ENCODE measurements at regions not wholly inside any gene's neighbourhood (a gene's known extent, or its start where the extent isn't known, plus 50 kb on each side); places are given as distances from the start of the nearest gene placed in this dataset.
"Not testable (repeated sequence)": the region's sequence is repeated elsewhere in the genome, so short reads cannot be mapped to it uniquely, and the experiment has no call there.

- DNase-seq (ENCODE audit: low read depth in 3 of 3): no peak
Observed at GRCh38 chr22:48416396-48417224, 1411.1 kb downstream of the BRD1 start.

GRCh38 chr22:48415520-48415919 lies 1412.2 kb downstream of the BRD1 start:
- DNase-seq (ENCODE audit: low read depth in 3 of 3): no peak

DNA sequence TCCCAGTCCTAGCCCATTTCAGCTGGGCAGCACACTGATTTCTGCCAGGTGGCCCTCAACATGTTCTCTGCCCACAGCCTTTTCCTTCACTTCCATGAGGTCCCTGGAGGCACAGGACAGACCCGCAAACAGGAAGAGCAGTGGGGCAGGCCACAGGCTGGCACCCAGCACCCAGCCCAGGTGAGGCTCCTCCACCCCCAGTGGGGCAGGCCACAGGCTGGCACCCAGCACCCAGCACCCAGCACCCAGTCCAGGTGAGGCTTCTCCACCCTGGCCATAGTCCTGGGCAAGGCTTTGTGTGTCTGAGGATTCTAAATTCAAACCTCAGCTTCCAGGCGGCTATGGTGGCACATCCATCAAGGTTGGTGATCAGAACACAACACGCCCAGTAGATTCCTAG lies 1413.0 kb downstream of the BRD1 start:
- DNase-seq (ENCODE audit: low read depth in 3 of 3): no peak

DNA sequence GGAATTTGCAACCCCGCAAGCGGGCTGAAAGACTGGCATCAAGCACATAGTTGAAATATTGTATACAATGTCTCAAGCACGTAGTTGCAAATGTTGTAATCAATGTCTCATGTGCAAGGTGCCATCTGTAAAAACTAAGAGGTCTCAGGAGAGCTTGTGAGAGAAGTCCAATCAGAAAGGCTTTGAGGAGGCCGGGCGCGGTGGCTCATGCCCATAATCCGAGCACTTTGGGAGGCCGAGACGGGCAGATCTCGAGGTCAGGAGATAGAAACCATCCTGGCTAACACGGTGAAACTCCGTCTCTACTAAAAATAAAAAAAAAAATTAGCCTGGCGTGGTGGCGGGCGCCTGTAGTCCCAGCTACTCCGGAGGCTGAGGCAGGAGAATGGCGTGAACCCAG lies 1414.7 kb downstream of the BRD1 start:
- not testable (repeated sequence) for DNase-seq (ENCODE audit: low read depth in 3 of 3)

GRCh38 chr22:48410536-48410935 lies 1417.1 kb downstream of the BRD1 start:
- no peak for DNase-seq (ENCODE audit: low read depth in 3 of 3)

GRCh38 chr22:48407256-48407955 lies 1420.3 kb downstream of the BRD1 start:
- no peak for DNase-seq (ENCODE audit: low read depth in 3 of 3)

- no peak for DNase-seq (ENCODE audit: low read depth in 3 of 3)
Observed at GRCh38 chr22:48406161-48406560, 1421.5 kb downstream of the BRD1 start.

DNA sequence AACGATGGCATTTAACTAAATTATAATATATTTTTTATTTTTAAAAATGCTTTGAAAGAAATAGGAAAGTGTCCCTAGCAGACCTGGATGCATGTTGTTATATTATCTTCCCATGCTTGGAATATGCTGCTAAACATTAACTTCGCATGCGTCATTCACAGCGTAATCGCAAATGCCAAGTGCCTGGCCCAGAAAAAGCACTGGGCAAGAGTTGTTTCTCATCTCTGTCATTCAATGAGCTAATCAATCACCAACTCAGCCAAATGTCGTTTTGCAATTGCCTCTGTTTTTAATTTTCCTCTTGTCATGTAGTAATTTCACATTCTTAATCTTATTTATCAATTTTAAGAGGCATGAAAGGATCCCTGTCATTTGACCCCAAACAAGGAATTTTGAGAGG lies 1421.9 kb downstream of the BRD1 start:
- no peak for DNase-seq (ENCODE audit: low read depth in 3 of 3)

DNA sequence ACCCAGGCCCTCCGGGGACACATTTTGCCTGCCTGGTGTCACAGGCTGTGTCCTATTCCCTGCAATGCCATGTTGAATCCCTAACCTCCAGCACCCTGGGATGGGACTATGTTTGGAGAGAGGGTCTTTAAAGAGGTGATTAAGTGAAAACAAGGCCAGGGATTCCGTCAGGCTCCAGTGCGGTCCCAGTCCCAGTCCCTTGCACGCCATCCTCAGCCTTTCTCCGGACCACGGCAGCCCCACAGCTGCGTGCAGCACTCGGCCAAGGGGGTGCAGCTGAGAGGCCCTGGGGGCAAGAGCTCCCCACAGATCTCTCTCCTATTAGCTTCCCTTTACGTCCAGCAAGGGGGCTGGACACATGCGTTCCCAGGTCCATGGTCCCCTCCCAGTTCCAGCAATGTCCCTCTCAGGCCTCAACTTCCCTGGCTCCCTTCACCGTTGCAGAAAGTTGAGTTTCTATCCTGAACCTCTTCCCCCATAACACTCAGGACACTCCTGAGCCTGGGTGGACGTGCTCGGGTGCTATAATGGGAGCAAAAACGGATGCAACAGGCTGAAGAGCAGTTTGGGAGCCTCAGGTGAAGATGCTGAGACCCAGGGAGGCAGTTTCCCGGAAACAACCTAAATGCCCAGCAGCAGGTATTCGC lies 1422.7 kb downstream of the BRD1 start:
- no peak for DNase-seq (ENCODE audit: low read depth in 3 of 3)

- DNase-seq (ENCODE audit: low read depth in 3 of 3): no peak
Observed at GRCh38 chr22:48403521-48404403, 1423.9 kb downstream of the BRD1 start.

DNA sequence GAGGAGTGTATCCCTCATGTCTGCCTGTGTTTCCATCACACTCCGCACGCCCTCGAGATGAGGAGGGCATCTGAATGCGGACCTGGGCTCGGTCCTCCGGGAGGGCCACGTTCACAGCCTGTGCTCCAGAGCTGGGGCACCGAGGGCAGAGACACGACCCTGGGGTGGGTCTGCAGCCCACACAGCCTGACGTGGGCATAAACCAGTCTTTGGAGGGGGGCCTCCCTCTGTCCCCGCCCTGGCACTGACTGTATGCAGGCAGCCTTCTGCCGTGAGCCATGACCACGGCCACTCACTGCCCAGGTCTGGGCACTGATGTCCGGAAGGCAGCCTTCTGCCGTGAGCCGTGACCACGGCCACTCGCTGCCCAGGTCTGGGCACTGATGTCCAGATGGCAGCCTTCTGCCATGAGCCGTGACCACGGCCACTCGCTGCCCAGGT lies 1425.1 kb downstream of the BRD1 start:
- no peak for DNase-seq (ENCODE audit: low read depth in 3 of 3)

GRCh38 chr22:48401523-48401922 lies 1426.2 kb downstream of the BRD1 start:
- DNase-seq (ENCODE audit: low read depth in 3 of 3): not testable (repeated sequence)

DNA sequence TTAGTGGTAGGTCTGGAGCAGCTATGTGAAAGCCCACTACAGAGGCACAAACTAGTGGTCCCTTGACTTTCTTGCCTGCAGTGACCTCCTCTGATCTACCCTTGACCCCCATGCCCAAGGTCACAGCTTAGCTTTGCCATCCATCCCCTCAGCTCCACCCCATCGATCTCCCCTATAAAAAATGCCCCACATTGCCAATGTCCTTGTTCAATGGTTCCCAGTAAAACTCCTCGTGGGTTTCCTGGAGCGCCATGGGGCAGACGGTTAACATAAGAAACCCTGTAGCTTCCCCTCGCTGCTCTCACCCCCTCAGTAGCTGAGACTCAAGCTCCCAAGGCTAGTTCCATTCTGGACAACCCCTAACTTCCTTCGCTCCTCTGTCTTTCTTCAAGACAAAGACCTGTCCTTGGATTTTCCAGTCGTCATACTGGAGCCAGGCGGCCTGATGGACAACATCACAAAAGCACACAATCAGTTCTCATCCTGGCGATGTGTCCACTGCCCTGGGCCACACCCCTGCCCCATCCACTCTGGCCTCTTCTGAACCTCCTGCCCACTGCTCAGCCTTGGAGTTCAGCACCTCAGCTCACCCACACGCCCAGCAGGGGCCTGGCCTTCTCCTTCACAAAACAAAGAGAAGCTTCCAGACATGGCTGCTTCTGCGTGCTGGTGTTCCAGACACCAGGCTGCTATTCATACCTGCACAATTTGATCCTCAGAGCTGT lies 1429.3 kb downstream of the BRD1 start:
- no peak for DNase-seq (ENCODE audit: low read depth in 3 of 3)

DNA sequence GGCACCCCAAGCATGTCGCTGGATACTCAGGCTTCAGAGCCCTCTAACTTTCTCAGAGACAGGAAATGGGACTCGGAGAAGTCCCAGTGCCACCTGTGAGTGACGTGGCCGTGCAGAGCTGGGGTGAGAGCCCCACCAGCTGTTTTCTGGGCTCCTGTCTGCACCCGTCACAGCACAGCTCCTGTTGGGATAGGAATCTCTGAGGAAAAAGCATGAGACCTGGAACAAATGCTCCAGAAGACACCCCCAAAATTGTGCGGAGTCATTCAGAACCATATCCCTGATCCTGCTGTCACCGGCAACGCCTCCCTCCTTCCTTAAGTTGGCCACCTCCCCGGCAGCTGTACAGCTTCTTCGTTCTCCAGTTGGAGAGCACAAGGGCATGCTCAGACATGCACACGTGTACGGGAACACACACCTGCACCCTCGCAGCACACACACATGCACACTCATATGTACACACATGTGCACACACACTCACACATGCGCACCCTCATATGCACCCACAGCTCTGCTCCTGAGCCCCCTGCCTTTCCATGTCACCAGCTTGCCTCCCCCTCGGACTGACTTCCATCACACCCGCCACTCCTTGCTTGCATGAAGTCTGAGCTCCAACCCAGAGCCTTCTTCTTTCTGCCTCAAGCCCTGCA lies 1430.0 kb downstream of the BRD1 start:
- DNase-seq (ENCODE audit: low read depth in 3 of 3): no peak

GRCh38 chr22:48396785-48397530 lies 1430.7 kb downstream of the BRD1 start:
- no peak for DNase-seq (ENCODE audit: low read depth in 3 of 3)

GRCh38 chr22:48396091-48396784 lies 1431.4 kb downstream of the BRD1 start:
- DNase-seq (ENCODE audit: low read depth in 3 of 3): no peak

GRCh38 chr22:48395201-48395600 lies 1432.5 kb downstream of the BRD1 start:
- no peak for DNase-seq (ENCODE audit: low read depth in 3 of 3)

- DNase-seq (ENCODE audit: low read depth in 3 of 3): no peak
Observed at GRCh38 chr22:48394787-48395186, 1432.9 kb downstream of the BRD1 start.

DNA sequence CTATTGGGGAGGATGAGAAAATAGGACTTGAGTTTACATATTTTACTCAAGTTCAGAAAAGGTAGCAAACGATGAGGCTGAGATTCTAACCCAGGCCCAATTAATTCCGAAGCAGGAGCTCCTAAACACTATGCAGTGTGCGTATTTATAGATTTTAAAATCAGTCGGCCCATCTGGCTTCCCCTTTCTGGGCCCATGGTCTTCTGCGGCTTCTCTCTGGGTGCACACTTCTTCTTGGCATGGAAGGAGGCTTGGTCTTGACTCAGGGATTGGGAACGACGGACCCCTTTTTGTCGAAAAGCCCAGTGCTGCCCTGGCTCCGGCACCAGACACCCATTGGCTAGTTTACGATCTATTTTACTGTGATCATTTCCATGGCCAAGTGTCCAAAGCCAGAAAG lies 1433.8 kb downstream of the BRD1 start:
- no peak for DNase-seq (ENCODE audit: low read depth in 3 of 3)

All from stimulated activated CD4-positive, alpha-beta T cell treated with anti-CD3 and anti-CD28 coated beads, TNF-alpha, amount 100 ng/mL, for 48 hours (primary cell).